Fibroblast of the aortic adventitia (primary cell): ENCODE measurements at regions not wholly inside any gene's neighbourhood (a gene's known extent, or its start where the extent isn't known, plus 50 kb on each side); places are given as distances from the start of the nearest gene placed in this dataset.

Source experiments
- DNase-seq: peaks from one replicate; pipeline ENCODE4 v3.0.0-alpha.2; 2010; ENCODE audit warnings: low read depth
- H3K4me3 ChIP-seq: 2 replicates; pipeline ENCODE4 v1.5.1; 2011; ENCODE audit warnings: low read depth, mild to moderate bottlenecking, control low read depth, low read length, moderate library complexity
- CTCF ChIP-seq: IDR thresholded peaks from 2 replicates; pipeline ENCODE4 v1.5.1; 2011; ENCODE audit warnings: mild to moderate bottlenecking, low read length, control low read depth, inconsistent platforms; ENCODE audit not compliant: insufficient read depth

GRCh38 chr1:30196872-30197638 lies 526.3 kb downstream of the MATN1 start:
- no peak for TF ChIP-seq CTCF
- H3K4me3 ChIP-seq: no peak overlapping the region
- DNase-seq: no peak

GRCh38 chr1:30196457-30196856 lies 526.9 kb downstream of the MATN1 start:
- no peak for TF ChIP-seq CTCF
- no peak for DNase-seq
- H3K4me3 ChIP-seq: no peak overlapping the region

GRCh38 chr1:30195424-30196134 lies 527.8 kb downstream of the MATN1 start:
- H3K4me3 ChIP-seq: no peak overlapping the region
- no peak for TF ChIP-seq CTCF
- no peak for DNase-seq

GRCh38 chr1:30194741-30195423 lies 528.5 kb downstream of the MATN1 start:
- no peak for TF ChIP-seq CTCF
- no peak for DNase-seq
- no peak overlapping the region for H3K4me3 ChIP-seq

GRCh38 chr1:30194046-30194619 lies 529.3 kb downstream of the MATN1 start:
- H3K4me3 ChIP-seq: no peak overlapping the region
- DNase-seq: no peak

More at GRCh38 chr1:30194046-30194619, 529.3 kb downstream of the MATN1 start:
- TF ChIP-seq CTCF: no peak
